HAP-1 (cell line): ENCODE measurements at regions not wholly inside any gene's neighbourhood (a gene's known extent, or its start where the extent isn't known, plus 50 kb on each side); places are given as distances from the start of the nearest gene placed in this dataset.

Experiments
- DNase-seq, 2 experiments: peaks; one replicate each; pipeline ENCODE4 v3.0.0-alpha.2; 2016 to 2020; ENCODE audit warnings: low spot score in 2 of 2
- H3K27me3 ChIP-seq: fragments of 250-450 bp; sonication (Bioruptor Pico); 2 replicates; pipeline ENCODE4 v1.5.1; 2020; ENCODE audit warnings: low read depth, mild to moderate bottlenecking, moderate library complexity
- H3K36me3 ChIP-seq: fragments of 250-450 bp; sonication (Bioruptor Pico); replicated peaks from 2 replicates; pipeline ENCODE4 v1.5.1; 2020; ENCODE audit warnings: mild to moderate bottlenecking
- H3K4me1 ChIP-seq: fragments of 250-450 bp; sonication (Bioruptor Pico); 2 replicates; pipeline ENCODE4 v1.5.1; 2020; ENCODE audit warnings: mild to moderate bottlenecking
- H3K4me3 ChIP-seq: fragments of 250-450 bp; sonication (Bioruptor Pico); 2 replicates; pipeline ENCODE4 v1.5.1; 2020; ENCODE audit warnings: mild to moderate bottlenecking, moderate library complexity
- H3K9me3 ChIP-seq: fragments of 250-450 bp; sonication (Bioruptor Pico); 2 replicates; pipeline ENCODE4 v1.5.1; 2020; ENCODE audit warnings: mild to moderate bottlenecking, moderate library complexity
- in situ Hi-C: fragments of 300-500 bp; cut with MboI; formaldehyde crosslinking; loops from 3 replicates; pipeline ENCODE4 v1.14.3; 2020; ENCODE audit warnings: low sequenced_read_pairs, inconsistent platforms, mixed read lengths

GRCh38 chr13:47539317-47539716, 461.8 kb downstream of the SUCLA2 start:
- Histone ChIP-seq H3K4me1 (no peaks in the 10 kb centered on the region), H3K9me3 (no peaks in the 10 kb centered on the region), H3K36me3 (no peaks in the 10 kb centered on the region), H3K27me3 (no peaks in the 10 kb centered on the region), H3K4me3 (no peak overlapping the region)
- DNase-seq: no peak
- in situ Hi-C loops: no loop called here

GRCh38 chr13:47523771-47524170, 477.3 kb downstream of the SUCLA2 start:
- Histone ChIP-seq H3K4me3 (no peak overlapping the region), H3K27me3 (no peaks in the 10 kb centered on the region), H3K36me3 (no peaks in the 10 kb centered on the region), H3K9me3 (no peaks in the 10 kb centered on the region), H3K4me1 (no peaks in the 10 kb centered on the region)
- in situ Hi-C loops: no loop called here
- no peak for DNase-seq

GRCh38 chr13:47521890-47522487, 479.1 kb downstream of the SUCLA2 start:
- Histone ChIP-seq H3K4me1 (no peaks in the 10 kb centered on the region), H3K4me3 (no peak overlapping the region), H3K9me3 (no peaks in the 10 kb centered on the region), H3K27me3 (no peaks in the 10 kb centered on the region), H3K36me3 (no peaks in the 10 kb centered on the region)
- in situ Hi-C loops: no loop called here
- DNase-seq: no peak

GRCh38 chr13:47519626-47520025, 481.4 kb downstream of the SUCLA2 start:
- H3K4me3 ChIP-seq: no peak overlapping the region
- DNase-seq: no peak
- in situ Hi-C loops: no loop called here
- no peaks in the 10 kb centered on the region for H3K36me3 ChIP-seq
- H3K9me3 ChIP-seq: peaks cover 4% of the 10 kb centered on the region; the same call in 1 of the 2 replicates
- H3K4me1 ChIP-seq: no peaks in the 10 kb centered on the region
- no peaks in the 10 kb centered on the region for H3K27me3 ChIP-seq

GRCh38 chr13:47518530-47518929, 482.5 kb downstream of the SUCLA2 start:
- H3K9me3 ChIP-seq: peaks cover 4% of the 10 kb centered on the region; the same call in 1 of the 2 replicates
- H3K36me3 ChIP-seq: no peaks in the 10 kb centered on the region
- H3K4me3 ChIP-seq: no peak overlapping the region
- H3K4me1 ChIP-seq: no peaks in the 10 kb centered on the region
- DNase-seq: no peak
- in situ Hi-C loops: no loop called here
- no peaks in the 10 kb centered on the region for H3K27me3 ChIP-seq

GRCh38 chr13:47511647-47512046, 489.4 kb downstream of the SUCLA2 start:
- in situ Hi-C loops: no loop called here
- H3K4me3 ChIP-seq: no peak overlapping the region
- peaks cover 4% of the 10 kb centered on the region; the same call in 1 of the 2 replicates for H3K9me3 ChIP-seq
- H3K27me3 ChIP-seq: no peaks in the 10 kb centered on the region
- no peaks in the 10 kb centered on the region for H3K36me3 ChIP-seq
- H3K4me1 ChIP-seq: no peaks in the 10 kb centered on the region
- no peak for DNase-seq

- no peak for DNase-seq
- Histone ChIP-seq H3K4me1 (no peaks in the 10 kb centered on the region), H3K36me3 (no peaks in the 10 kb centered on the region), H3K4me3 (no peak overlapping the region), H3K27me3 (no peaks in the 10 kb centered on the region), H3K9me3 (no peaks in the 10 kb centered on the region)
- in situ Hi-C loops: no loop called here
Observed at GRCh38 chr13:47508527-47509228, 492.4 kb downstream of the SUCLA2 start.

- no peaks in the 10 kb centered on the region for H3K27me3 ChIP-seq
- no peak for DNase-seq
- no peaks in the 10 kb centered on the region for H3K36me3 ChIP-seq
- in situ Hi-C loops: no loop called here
- no peak overlapping the region for H3K4me3 ChIP-seq
- H3K9me3 ChIP-seq: no peaks in the 10 kb centered on the region
- no peaks in the 10 kb centered on the region for H3K4me1 ChIP-seq
Observed at GRCh38 chr13:47503475-47503874, 497.6 kb downstream of the SUCLA2 start.

GRCh38 chr13:47502166-47502565, 498.9 kb downstream of the SUCLA2 start:
- DNase-seq: no peak
- in situ Hi-C loops: no loop called here
- H3K27me3 ChIP-seq: no peaks in the 10 kb centered on the region
- no peaks in the 10 kb centered on the region for H3K4me1 ChIP-seq
- no peaks in the 10 kb centered on the region for H3K36me3 ChIP-seq
- H3K9me3 ChIP-seq: no peaks in the 10 kb centered on the region
- H3K4me3 ChIP-seq: no peak overlapping the region

GRCh38 chr13:47499358-47500150, 501.5 kb downstream of the SUCLA2 start:
- H3K9me3 ChIP-seq: no peaks in the 10 kb centered on the region
- in situ Hi-C loops: no loop called here
- H3K36me3 ChIP-seq: no peaks in the 10 kb centered on the region
- DNase-seq: no peak
- no peaks in the 10 kb centered on the region for H3K27me3 ChIP-seq
- H3K4me1 ChIP-seq: no peaks in the 10 kb centered on the region
- H3K4me3 ChIP-seq: no peak overlapping the region

GRCh38 chr13:47484548-47484947, 516.5 kb downstream of the SUCLA2 start:
- in situ Hi-C loops: no loop called here

GRCh38 chr13:47481536-47481935, 519.5 kb downstream of the SUCLA2 start:
- H3K4me1 ChIP-seq: no peaks in the 10 kb centered on the region
- no peaks in the 10 kb centered on the region for H3K9me3 ChIP-seq
- no peak overlapping the region for H3K4me3 ChIP-seq
- DNase-seq: no peak
- H3K27me3 ChIP-seq: no peaks in the 10 kb centered on the region
- H3K36me3 ChIP-seq: no peaks in the 10 kb centered on the region
- in situ Hi-C loops: no loop called here

More at GRCh38 chr13:47484548-47484947, 516.5 kb downstream of the SUCLA2 start:
- DNase-seq: no peak
- Histone ChIP-seq H3K9me3 (no peaks in the 10 kb centered on the region), H3K4me1 (no peaks in the 10 kb centered on the region), H3K27me3 (no peaks in the 10 kb centered on the region), H3K36me3 (no peaks in the 10 kb centered on the region), H3K4me3 (no peak overlapping the region)

GRCh38 chr13:47480951-47481350, 520.1 kb downstream of the SUCLA2 start:
- Histone ChIP-seq H3K4me1 (no peaks in the 10 kb centered on the region), H3K4me3 (no peak overlapping the region), H3K36me3 (no peaks in the 10 kb centered on the region), H3K27me3 (no peaks in the 10 kb centered on the region), H3K9me3 (no peaks in the 10 kb centered on the region)
- no peak for DNase-seq
- in situ Hi-C loops: no loop called here

- Histone ChIP-seq H3K4me1 (no peaks in the 10 kb centered on the region), H3K36me3 (no peaks in the 10 kb centered on the region), H3K27me3 (no peaks in the 10 kb centered on the region), H3K4me3 (no peak overlapping the region), H3K9me3 (no peaks in the 10 kb centered on the region)
- in situ Hi-C loops: no loop called here
- no peak for DNase-seq
Observed at GRCh38 chr13:47480121-47480520, 521.0 kb downstream of the SUCLA2 start.
